HEK293T (cell line): ENCODE measurements at regions not wholly inside any gene's neighbourhood (a gene's known extent, or its start where the extent isn't known, plus 50 kb on each side); places are given as distances from the start of the nearest gene placed in this dataset.

Source experiments
- BHLHE40 ChIP-seq: fragments of 450-650 bp; IDR thresholded peaks from 2 replicates; pipeline ENCODE4 v1.6.1; 2016; ENCODE audit warnings: mild to moderate bottlenecking, moderate library complexity, borderline replicate concordance
- ELF4 ChIP-seq: fragments of 450-650 bp; IDR thresholded peaks from 2 replicates; pipeline ENCODE4 v1.6.1; 2017; ENCODE audit warnings: antibody characterized with exemption
- FOXM1 ChIP-seq: fragments of 450-650 bp; IDR thresholded peaks from 2 replicates; pipeline ENCODE4 v1.6.1; 2017; ENCODE audit warnings: mild to moderate bottlenecking, borderline replicate concordance
- HDGF ChIP-seq: fragments of 450-650 bp; IDR thresholded peaks from 2 replicates; pipeline ENCODE4 v1.6.1; 2017; ENCODE audit warnings: antibody characterized with exemption, borderline replicate concordance
- LEF1 ChIP-seq: fragments of 450-650 bp; IDR thresholded peaks from 2 replicates; pipeline ENCODE4 v1.6.1; 2017; ENCODE audit warnings: mild to moderate bottlenecking, borderline replicate concordance
- SP1 ChIP-seq: fragments of 450-650 bp; IDR thresholded peaks from 2 replicates; pipeline ENCODE4 v1.6.1; 2017
- SUZ12 ChIP-seq: fragments of 450-650 bp; IDR thresholded peaks from 2 replicates; pipeline ENCODE4 v1.6.1; 2016; ENCODE audit warnings: mild to moderate bottlenecking
- TARDBP ChIP-seq: fragments of 450-650 bp; IDR thresholded peaks from 2 replicates; pipeline ENCODE4 v1.6.1; 2016
- ZNF384 ChIP-seq: fragments of 450-650 bp; IDR thresholded peaks from 2 replicates; pipeline ENCODE4 v1.6.1; 2016
- TF ChIP-seq, protein P1 (sequence below): fragments of 450-650 bp; IDR thresholded peaks from 2 replicates; pipeline ENCODE4 v1.6.1; 2016

- TF ChIP-seq BHLHE40 (no peak), SUZ12 (no peak), ELF4 (no peak), TARDBP (no peak), HDGF (no peak), FOXM1 (no peak), ZNF384 (no peak), SP1 (no peak), LEF1 (no peak)
- TF ChIP-seq, protein P1, sequence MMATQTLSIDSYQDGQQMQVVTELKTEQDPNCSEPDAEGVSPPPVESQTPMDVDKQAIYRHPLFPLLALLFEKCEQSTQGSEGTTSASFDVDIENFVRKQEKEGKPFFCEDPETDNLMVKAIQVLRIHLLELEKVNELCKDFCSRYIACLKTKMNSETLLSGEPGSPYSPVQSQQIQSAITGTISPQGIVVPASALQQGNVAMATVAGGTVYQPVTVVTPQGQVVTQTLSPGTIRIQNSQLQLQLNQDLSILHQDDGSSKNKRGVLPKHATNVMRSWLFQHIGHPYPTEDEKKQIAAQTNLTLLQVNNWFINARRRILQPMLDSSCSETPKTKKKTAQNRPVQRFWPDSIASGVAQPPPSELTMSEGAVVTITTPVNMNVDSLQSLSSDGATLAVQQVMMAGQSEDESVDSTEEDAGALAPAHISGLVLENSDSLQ = no peak
These were observed 476.0 kb downstream of the GABRG1 start for GRCh38 chr4:45647823-45648222.
